ENCODE measurements at regions not wholly inside any gene's neighbourhood (a gene's known extent, or its start where the extent isn't known, plus 50 kb on each side); places are given as distances from the start of the nearest gene placed in this dataset.

- TF ChIP-seq CTCF (IDR thresholded peaks at IDR 0.05; ENCODE audit: low read depth, low read length) (no peak), EZH2phosphoT487 (IDR thresholded peaks at IDR 0.05; ENCODE audit: low read depth) (no peak)
Measured at GRCh38 chr3:165638034-165638433, 199.2 kb downstream of the BCHE start.

Measured in OCI-LY3 (cell line).